Kidney (tissue), 13 donors: ENCODE measurements at regions not wholly inside any gene's neighbourhood (a gene's known extent, or its start where the extent isn't known, plus 50 kb on each side); places are given as distances from the start of the nearest gene placed in this dataset.
"Not testable (repeated sequence)": the region's sequence is repeated elsewhere in the genome, so short reads cannot be mapped to it uniquely, and the experiment has no call there.

Experiments
- DNase-seq, 5 donors: peaks; one replicate each; pipeline ENCODE4 v3.0.0-alpha.2; 2013 to 2020
- FAIRE-seq: peaks from 2 replicates; lab custom pipeline; 2012; peaks lifted over from hg19 to GRCh38; lab: Jason Lieb, UNC
- H3K27ac ChIP-seq, 2 donors: one replicate each; pipeline ENCODE4 v1.7.0; 2013; ENCODE audit warnings: low read depth in 2 of 2, low read length in 2 of 2, inconsistent platforms in 1 of 2
- H3K27me3 ChIP-seq: one replicate; pipeline ENCODE4 v1.7.1; 2013; ENCODE audit warnings: low read length, inconsistent platforms; ENCODE audit not compliant: control insufficient read depth, insufficient read depth
- H3K36me3 ChIP-seq, 3 donors: one replicate each; pipeline versions ENCODE4 v1.7.0 to v1.7.1; 2013; ENCODE audit warnings: low read length in 3 of 3, control low read depth in 1 of 3, inconsistent platforms in 1 of 3; ENCODE audit not compliant: insufficient read depth in 3 of 3, control insufficient read depth in 2 of 3
- H3K4me1 ChIP-seq, 3 donors: one replicate each; pipeline versions ENCODE4 v1.7.0 to v1.7.1; 2013; ENCODE audit warnings: low read length in 3 of 3, inconsistent platforms in 1 of 3, low read depth in 1 of 3; ENCODE audit not compliant: control insufficient read depth in 2 of 3, insufficient read depth in 2 of 3
- H3K4me3 ChIP-seq, 3 donors: one replicate each; pipeline versions ENCODE4 v1.7.0 to v1.8.1; 2013; ENCODE audit warnings: low read length in 3 of 3, control low read depth in 1 of 3, inconsistent platforms in 1 of 3
- H3K9ac ChIP-seq, 3 donors: one replicate each; pipeline versions ENCODE4 v1.7.0 to v1.7.1; 2013; ENCODE audit warnings: low read length in 3 of 3, control low read depth in 1 of 3, inconsistent platforms in 1 of 3
- H3K9me3 ChIP-seq, 3 donors: one replicate each; pipeline versions ENCODE4 v1.7.0 to v1.7.1; 2013; ENCODE audit warnings: low read length in 3 of 3, control low read depth in 1 of 3, inconsistent platforms in 1 of 3; ENCODE audit not compliant: control insufficient read depth in 2 of 3, insufficient read depth in 1 of 3
- intact Hi-C: fragments of 100-400 bp; cut with DNase I; formaldehyde crosslinking; loops from one replicate; pipeline ENCODE4 v1.11.1; 2022
- TF ChIP-seq, protein P1 (sequence below): IDR thresholded peaks from 3 replicates; pipeline ENCODE4 v1.5.1; 2012; ENCODE audit warnings: mild to moderate bottlenecking, moderate library complexity, borderline replicate concordance; ENCODE audit not compliant: insufficient read depth; ENCODE audit errors: extremely low read depth
- donor health status: control.
- donor health status: control.
- donor health status: control.
- donor health status: control.
- donor health status: control.
- donor health status: DM: yes; HTN: yes; CAD: no.
- donor health status: Normal renal cell carcinoma (clear cell type).

DNA sequence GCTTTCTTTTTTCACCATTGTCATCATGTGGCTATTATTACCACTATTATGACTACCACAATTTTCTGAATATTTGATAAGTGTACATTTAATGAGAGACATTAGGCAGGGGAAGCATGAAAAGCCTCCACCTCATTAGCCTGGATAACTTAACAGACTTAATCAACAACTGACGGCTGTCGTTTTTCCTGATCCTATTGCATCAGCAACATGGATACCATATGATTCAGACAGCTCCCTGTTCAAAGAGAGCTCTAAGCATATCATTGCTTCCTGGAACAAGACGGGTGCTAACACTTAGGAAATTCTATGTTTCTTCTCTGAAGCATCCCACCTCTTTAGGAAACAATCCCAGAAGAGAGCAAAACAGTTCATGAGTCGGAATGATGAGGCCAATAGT is 765.2 kb downstream of the NOVA1 start:
- Histone ChIP-seq H3K36me3 (no peaks in the 10 kb centered on the region), H3K4me1 (no peaks in the 10 kb centered on the region), H3K4me3 (no peak overlapping the region), H3K27ac (no peak overlapping the region), H3K9me3 (no peaks in the 10 kb centered on the region), H3K9ac (no peak overlapping the region), H3K27me3 (no peaks in the 10 kb centered on the region)
- DNase-seq (no peak), FAIRE-seq (no peak)
- intact Hi-C loops, result no loop called here
- TF ChIP-seq, protein P1, sequence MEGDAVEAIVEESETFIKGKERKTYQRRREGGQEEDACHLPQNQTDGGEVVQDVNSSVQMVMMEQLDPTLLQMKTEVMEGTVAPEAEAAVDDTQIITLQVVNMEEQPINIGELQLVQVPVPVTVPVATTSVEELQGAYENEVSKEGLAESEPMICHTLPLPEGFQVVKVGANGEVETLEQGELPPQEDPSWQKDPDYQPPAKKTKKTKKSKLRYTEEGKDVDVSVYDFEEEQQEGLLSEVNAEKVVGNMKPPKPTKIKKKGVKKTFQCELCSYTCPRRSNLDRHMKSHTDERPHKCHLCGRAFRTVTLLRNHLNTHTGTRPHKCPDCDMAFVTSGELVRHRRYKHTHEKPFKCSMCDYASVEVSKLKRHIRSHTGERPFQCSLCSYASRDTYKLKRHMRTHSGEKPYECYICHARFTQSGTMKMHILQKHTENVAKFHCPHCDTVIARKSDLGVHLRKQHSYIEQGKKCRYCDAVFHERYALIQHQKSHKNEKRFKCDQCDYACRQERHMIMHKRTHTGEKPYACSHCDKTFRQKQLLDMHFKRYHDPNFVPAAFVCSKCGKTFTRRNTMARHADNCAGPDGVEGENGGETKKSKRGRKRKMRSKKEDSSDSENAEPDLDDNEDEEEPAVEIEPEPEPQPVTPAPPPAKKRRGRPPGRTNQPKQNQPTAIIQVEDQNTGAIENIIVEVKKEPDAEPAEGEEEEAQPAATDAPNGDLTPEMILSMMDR, result no peak

DNA sequence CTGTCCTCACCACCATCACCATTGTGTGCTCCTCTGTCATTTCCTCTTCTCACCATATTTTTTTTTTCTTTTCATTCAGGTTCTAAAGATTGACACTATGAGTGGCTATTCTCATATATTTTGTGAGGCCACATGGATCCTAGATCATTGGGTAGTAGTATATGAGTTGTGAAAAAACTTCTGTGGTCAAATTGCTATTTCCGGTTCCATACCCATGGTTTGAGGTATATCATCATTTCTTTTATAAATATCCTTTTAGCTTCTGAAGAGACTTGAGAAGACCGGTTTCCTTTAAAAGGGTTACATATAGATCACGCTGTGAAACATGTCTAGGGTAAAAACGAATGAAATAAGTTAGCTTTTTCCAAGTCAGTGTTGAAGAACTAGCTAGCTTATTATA is 769.3 kb downstream of the NOVA1 start:
- no peak for FAIRE-seq

GRCh38 chr14:25826105-25826504 is 771.7 kb downstream of the NOVA1 start:
- TF ChIP-seq, protein P1, result no peak
- Histone ChIP-seq H3K9ac (no peak overlapping the region), H3K27me3 (no peaks in the 10 kb centered on the region), H3K36me3 (no peaks in the 10 kb centered on the region), H3K27ac (no peak overlapping the region), H3K4me1 (no peaks in the 10 kb centered on the region), H3K9me3 (no peaks in the 10 kb centered on the region), H3K4me3 (no peak overlapping the region)
- DNase-seq (no peak), FAIRE-seq (no peak)
- intact Hi-C loops, result no loop called here

More for the DNA sequence above, 769.3 kb downstream of the NOVA1 start:
- Histone ChIP-seq H3K27me3 (no peaks in the 10 kb centered on the region), H3K27ac (no peak overlapping the region), H3K9me3 (no peaks in the 10 kb centered on the region), H3K4me1 (no peaks in the 10 kb centered on the region), H3K36me3 (no peaks in the 10 kb centered on the region), H3K9ac (no peak overlapping the region), H3K4me3 (no peak overlapping the region)
- DNase-seq, result no peak
- TF ChIP-seq, protein P1, result no peak
- intact Hi-C loops, result no loop called here

GRCh38 chr14:25820368-25820767 is 770.4 kb upstream of the STXBP6 start:
- H3K27me3 ChIP-seq, result no peaks in the 10 kb centered on the region

DNA sequence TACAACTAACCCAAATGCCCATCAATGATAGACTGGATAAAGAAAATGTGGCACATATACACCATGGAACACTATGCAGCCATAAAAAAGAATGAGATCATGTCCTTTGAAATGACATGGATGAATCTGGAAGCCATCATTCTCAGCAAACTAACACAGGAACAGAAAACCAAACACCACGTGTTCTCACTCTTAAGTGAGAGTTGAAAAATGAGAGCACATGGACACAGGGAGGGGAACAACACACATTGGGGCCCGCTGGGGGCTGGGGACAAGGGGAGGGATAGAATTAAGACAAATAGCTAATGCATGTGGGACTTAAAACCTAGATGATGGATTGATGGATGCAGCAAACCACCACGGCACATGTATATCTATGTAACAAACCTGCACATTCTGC is 764.7 kb upstream of the STXBP6 start:
- DNase-seq, H3K4me1 ChIP-seq, intact Hi-C loops: not testable (repeated sequence)

More at GRCh38 chr14:25820368-25820767, 770.4 kb upstream of the STXBP6 start:
- intact Hi-C loops, result no loop called here
- no peak for DNase-seq
- no peak overlapping the region for H3K27ac ChIP-seq
- no peaks in the 10 kb centered on the region for H3K9me3 ChIP-seq
- no peak for FAIRE-seq
- H3K9ac ChIP-seq, result no peak overlapping the region
- H3K4me1 ChIP-seq, result no peaks in the 10 kb centered on the region
- no peak overlapping the region for H3K4me3 ChIP-seq
- TF ChIP-seq, protein P1, result no peak
- no peaks in the 10 kb centered on the region for H3K36me3 ChIP-seq

More for the DNA sequence above, 764.7 kb upstream of the STXBP6 start:
- not testable (repeated sequence) for H3K9me3 ChIP-seq, H3K27me3 ChIP-seq, H3K4me3 ChIP-seq, FAIRE-seq, H3K9ac ChIP-seq, H3K36me3 ChIP-seq, H3K27ac ChIP-seq
